ENCODE measurements at regions not wholly inside any gene's neighbourhood (a gene's known extent, or its start where the extent isn't known, plus 50 kb on each side); places are given as distances from the start of the nearest gene placed in this dataset.
A peak's percentile ranks its signal among the peaks of the same experiment; 100 is the strongest.

GRCh38 chr15:62431008-62431797 is 266.1 kb upstream of the C2CD4B start:
- H3K4me1 ChIP-seq (ENCODE audit: control insufficient read depth in 2 of 2, insufficient read depth in 2 of 2, low read length in 2 of 2) = peaks cover 0 to 2% of the 10 kb centered on the region in 2 donors
- no peak overlapping the region for H3K27ac ChIP-seq (ENCODE audit: low read depth in 2 of 2, low read length in 2 of 2)
- H3K9me3 ChIP-seq (ENCODE audit: control insufficient read depth in 2 of 2, low read length in 2 of 2) = no peaks in the 10 kb centered on the region
- H3K36me3 ChIP-seq (ENCODE audit: control insufficient read depth in 2 of 2, insufficient read depth in 2 of 2, low read length in 2 of 2) = no peaks in the 10 kb centered on the region
- H3K27me3 ChIP-seq (ENCODE audit: control insufficient read depth in 2 of 2, insufficient read depth in 2 of 2, low read length in 2 of 2) = no peaks in the 10 kb centered on the region
- no peak overlapping the region for H3K4me3 ChIP-seq (ENCODE audit: low read length in 2 of 2)
- H3K9ac ChIP-seq (ENCODE audit: low read depth in 1 of 2, low read length in 2 of 2) = no peak overlapping the region

- no peaks in the 10 kb centered on the region for H3K27me3 ChIP-seq (ENCODE audit: control insufficient read depth in 2 of 2, insufficient read depth in 2 of 2, low read length in 2 of 2)
- H3K4me3 ChIP-seq (ENCODE audit: low read length in 2 of 2) = no peak overlapping the region
- H3K9ac ChIP-seq (ENCODE audit: low read depth in 1 of 2, low read length in 2 of 2) = no peak overlapping the region
- peaks cover 0 to 2% of the 10 kb centered on the region in 2 donors for H3K4me1 ChIP-seq (ENCODE audit: control insufficient read depth in 2 of 2, insufficient read depth in 2 of 2, low read length in 2 of 2)
- no peaks in the 10 kb centered on the region for H3K9me3 ChIP-seq (ENCODE audit: control insufficient read depth in 2 of 2, low read length in 2 of 2)
- no peak overlapping the region for H3K27ac ChIP-seq (ENCODE audit: low read depth in 2 of 2, low read length in 2 of 2)
- H3K36me3 ChIP-seq (ENCODE audit: control insufficient read depth in 2 of 2, insufficient read depth in 2 of 2, low read length in 2 of 2) = no peaks in the 10 kb centered on the region
Observed at GRCh38 chr15:62431817-62432216, 266.7 kb upstream of the C2CD4B start.

GRCh38 chr15:62432702-62433398 is 267.8 kb upstream of the C2CD4B start:
- Histone ChIP-seq H3K36me3 (ENCODE audit: control insufficient read depth in 2 of 2, insufficient read depth in 2 of 2, low read length in 2 of 2) (no peaks in the 10 kb centered on the region), H3K9me3 (ENCODE audit: control insufficient read depth in 2 of 2, low read length in 2 of 2) (no peaks in the 10 kb centered on the region), H3K4me3 (ENCODE audit: low read length in 2 of 2) (no peak overlapping the region), H3K9ac (ENCODE audit: low read depth in 1 of 2, low read length in 2 of 2) (no peak overlapping the region), H3K4me1 (ENCODE audit: control insufficient read depth in 2 of 2, insufficient read depth in 2 of 2, low read length in 2 of 2) (peaks cover 0 to 2% of the 10 kb centered on the region in 2 donors), H3K27ac (ENCODE audit: low read depth in 2 of 2, low read length in 2 of 2) (no peak overlapping the region), H3K27me3 (ENCODE audit: control insufficient read depth in 2 of 2, insufficient read depth in 2 of 2, low read length in 2 of 2) (no peaks in the 10 kb centered on the region)

GRCh38 chr15:62436235-62436634 is 271.1 kb upstream of the C2CD4B start:
- peaks cover 2 to 5% of the 10 kb centered on the region in 2 donors for H3K4me1 ChIP-seq (ENCODE audit: control insufficient read depth in 2 of 2, insufficient read depth in 2 of 2, low read length in 2 of 2)
- H3K9me3 ChIP-seq (ENCODE audit: control insufficient read depth in 2 of 2, low read length in 2 of 2) = no peaks in the 10 kb centered on the region
- no peaks in the 10 kb centered on the region for H3K27me3 ChIP-seq (ENCODE audit: control insufficient read depth in 2 of 2, insufficient read depth in 2 of 2, low read length in 2 of 2)
- no peak overlapping the region for H3K9ac ChIP-seq (ENCODE audit: low read depth in 1 of 2, low read length in 2 of 2)
- no peak overlapping the region for H3K27ac ChIP-seq (ENCODE audit: low read depth in 2 of 2, low read length in 2 of 2)
- H3K4me3 ChIP-seq (ENCODE audit: low read length in 2 of 2) = no peak overlapping the region
- no peaks in the 10 kb centered on the region for H3K36me3 ChIP-seq (ENCODE audit: control insufficient read depth in 2 of 2, insufficient read depth in 2 of 2, low read length in 2 of 2)

- no peak overlapping the region for H3K9ac ChIP-seq (ENCODE audit: low read depth in 1 of 2, low read length in 2 of 2)
- H3K4me3 ChIP-seq (ENCODE audit: low read length in 2 of 2) = no peak overlapping the region
- H3K27me3 ChIP-seq (ENCODE audit: control insufficient read depth in 2 of 2, insufficient read depth in 2 of 2, low read length in 2 of 2) = no peaks in the 10 kb centered on the region
- H3K9me3 ChIP-seq (ENCODE audit: control insufficient read depth in 2 of 2, low read length in 2 of 2) = no peaks in the 10 kb centered on the region
- peaks cover under 1 to 5% of the 10 kb centered on the region in 2 donors for H3K4me1 ChIP-seq (ENCODE audit: control insufficient read depth in 2 of 2, insufficient read depth in 2 of 2, low read length in 2 of 2)
- H3K36me3 ChIP-seq (ENCODE audit: control insufficient read depth in 2 of 2, insufficient read depth in 2 of 2, low read length in 2 of 2) = no peaks in the 10 kb centered on the region
- no peak overlapping the region for H3K27ac ChIP-seq (ENCODE audit: low read depth in 2 of 2, low read length in 2 of 2)
Observed at GRCh38 chr15:62437753-62438152, 272.7 kb upstream of the C2CD4B start.

GRCh38 chr15:62439543-62440016 is 274.5 kb upstream of the C2CD4B start:
- no peak overlapping the region for H3K9ac ChIP-seq (ENCODE audit: low read depth in 1 of 2, low read length in 2 of 2)
- H3K27ac ChIP-seq (ENCODE audit: low read depth in 2 of 2, low read length in 2 of 2) = peak overlapping the region in 1 of 2 donors; percentile 44
- H3K4me3 ChIP-seq (ENCODE audit: low read length in 2 of 2) = no peak overlapping the region
- no peaks in the 10 kb centered on the region for H3K36me3 ChIP-seq (ENCODE audit: control insufficient read depth in 2 of 2, insufficient read depth in 2 of 2, low read length in 2 of 2)
- peaks cover 0 to 5% of the 10 kb centered on the region in 2 donors for H3K4me1 ChIP-seq (ENCODE audit: control insufficient read depth in 2 of 2, insufficient read depth in 2 of 2, low read length in 2 of 2)
- no peaks in the 10 kb centered on the region for H3K27me3 ChIP-seq (ENCODE audit: control insufficient read depth in 2 of 2, insufficient read depth in 2 of 2, low read length in 2 of 2)
- no peaks in the 10 kb centered on the region for H3K9me3 ChIP-seq (ENCODE audit: control insufficient read depth in 2 of 2, low read length in 2 of 2)

GRCh38 chr15:62440362-62441105 is 275.4 kb upstream of the C2CD4B start:
- H3K27ac ChIP-seq (ENCODE audit: low read depth in 2 of 2, low read length in 2 of 2) = peak overlapping the region in 1 of 2 donors; percentile 44
- H3K9ac ChIP-seq (ENCODE audit: low read depth in 1 of 2, low read length in 2 of 2) = peak overlapping the region in 1 of 2 donors; percentile 7

GRCh38 chr15:62444104-62445022 is 279.3 kb upstream of the C2CD4B start:
- no peaks in the 10 kb centered on the region for H3K27me3 ChIP-seq (ENCODE audit: control insufficient read depth in 2 of 2, insufficient read depth in 2 of 2, low read length in 2 of 2)
- no peaks in the 10 kb centered on the region for H3K36me3 ChIP-seq (ENCODE audit: control insufficient read depth in 2 of 2, insufficient read depth in 2 of 2, low read length in 2 of 2)
- no peaks in the 10 kb centered on the region for H3K9me3 ChIP-seq (ENCODE audit: control insufficient read depth in 2 of 2, low read length in 2 of 2)
- H3K4me1 ChIP-seq (ENCODE audit: control insufficient read depth in 2 of 2, insufficient read depth in 2 of 2, low read length in 2 of 2) = peaks cover 0 to 5% of the 10 kb centered on the region in 2 donors
- H3K27ac ChIP-seq (ENCODE audit: low read depth in 2 of 2, low read length in 2 of 2) = peak overlapping the region in 1 of 2 donors; percentile 26
- H3K9ac ChIP-seq (ENCODE audit: low read depth in 1 of 2, low read length in 2 of 2) = no peak overlapping the region
- H3K4me3 ChIP-seq (ENCODE audit: low read length in 2 of 2) = no peak overlapping the region

More at GRCh38 chr15:62440362-62441105, 275.4 kb upstream of the C2CD4B start:
- H3K27me3 ChIP-seq (ENCODE audit: control insufficient read depth in 2 of 2, insufficient read depth in 2 of 2, low read length in 2 of 2) = no peaks in the 10 kb centered on the region
- H3K9me3 ChIP-seq (ENCODE audit: control insufficient read depth in 2 of 2, low read length in 2 of 2) = no peaks in the 10 kb centered on the region
- peaks cover 0 to 5% of the 10 kb centered on the region in 2 donors for H3K4me1 ChIP-seq (ENCODE audit: control insufficient read depth in 2 of 2, insufficient read depth in 2 of 2, low read length in 2 of 2)
- H3K36me3 ChIP-seq (ENCODE audit: control insufficient read depth in 2 of 2, insufficient read depth in 2 of 2, low read length in 2 of 2) = no peaks in the 10 kb centered on the region
- H3K4me3 ChIP-seq (ENCODE audit: low read length in 2 of 2) = no peak overlapping the region

- no peaks in the 10 kb centered on the region for H3K36me3 ChIP-seq (ENCODE audit: control insufficient read depth in 2 of 2, insufficient read depth in 2 of 2, low read length in 2 of 2)
- no peaks in the 10 kb centered on the region for H3K9me3 ChIP-seq (ENCODE audit: control insufficient read depth in 2 of 2, low read length in 2 of 2)
- H3K27me3 ChIP-seq (ENCODE audit: control insufficient read depth in 2 of 2, insufficient read depth in 2 of 2, low read length in 2 of 2) = no peaks in the 10 kb centered on the region
- H3K9ac ChIP-seq (ENCODE audit: low read depth in 1 of 2, low read length in 2 of 2) = no peak overlapping the region
- H3K4me3 ChIP-seq (ENCODE audit: low read length in 2 of 2) = no peak overlapping the region
- peaks cover 0 to 4% of the 10 kb centered on the region in 2 donors for H3K4me1 ChIP-seq (ENCODE audit: control insufficient read depth in 2 of 2, insufficient read depth in 2 of 2, low read length in 2 of 2)
- no peak overlapping the region for H3K27ac ChIP-seq (ENCODE audit: low read depth in 2 of 2, low read length in 2 of 2)
Observed at GRCh38 chr15:62445244-62445643, 280.2 kb upstream of the C2CD4B start.
